Fibroblast of villous mesenchyme (primary cell): ENCODE measurements at regions not wholly inside any gene's neighbourhood (a gene's known extent, or its start where the extent isn't known, plus 50 kb on each side); places are given as distances from the start of the nearest gene placed in this dataset.

Experiments used
- DNase-seq: peaks from one replicate; pipeline ENCODE4 v3.0.0-alpha.2; 2010; ENCODE audit warnings: low read depth
- H3K4me3 ChIP-seq: 2 replicates; pipeline ENCODE4 v1.5.1; 2011; ENCODE audit warnings: low read depth, mild to moderate bottlenecking, low read length
- TF ChIP-seq, protein P1 (sequence below): IDR thresholded peaks from 2 replicates; pipeline ENCODE4 v1.5.1; 2012; ENCODE audit warnings: low read depth, mild to moderate bottlenecking, low read length; ENCODE audit not compliant: insufficient read depth

- TF ChIP-seq, protein P1, sequence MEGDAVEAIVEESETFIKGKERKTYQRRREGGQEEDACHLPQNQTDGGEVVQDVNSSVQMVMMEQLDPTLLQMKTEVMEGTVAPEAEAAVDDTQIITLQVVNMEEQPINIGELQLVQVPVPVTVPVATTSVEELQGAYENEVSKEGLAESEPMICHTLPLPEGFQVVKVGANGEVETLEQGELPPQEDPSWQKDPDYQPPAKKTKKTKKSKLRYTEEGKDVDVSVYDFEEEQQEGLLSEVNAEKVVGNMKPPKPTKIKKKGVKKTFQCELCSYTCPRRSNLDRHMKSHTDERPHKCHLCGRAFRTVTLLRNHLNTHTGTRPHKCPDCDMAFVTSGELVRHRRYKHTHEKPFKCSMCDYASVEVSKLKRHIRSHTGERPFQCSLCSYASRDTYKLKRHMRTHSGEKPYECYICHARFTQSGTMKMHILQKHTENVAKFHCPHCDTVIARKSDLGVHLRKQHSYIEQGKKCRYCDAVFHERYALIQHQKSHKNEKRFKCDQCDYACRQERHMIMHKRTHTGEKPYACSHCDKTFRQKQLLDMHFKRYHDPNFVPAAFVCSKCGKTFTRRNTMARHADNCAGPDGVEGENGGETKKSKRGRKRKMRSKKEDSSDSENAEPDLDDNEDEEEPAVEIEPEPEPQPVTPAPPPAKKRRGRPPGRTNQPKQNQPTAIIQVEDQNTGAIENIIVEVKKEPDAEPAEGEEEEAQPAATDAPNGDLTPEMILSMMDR, result no peak
- peak; percentile 47 for DNase-seq
- no peak overlapping the region for H3K4me3 ChIP-seq
These were observed 86.9 kb upstream of the SLC25A26 start for GRCh38 chr3:66133853-66134445.

DNA sequence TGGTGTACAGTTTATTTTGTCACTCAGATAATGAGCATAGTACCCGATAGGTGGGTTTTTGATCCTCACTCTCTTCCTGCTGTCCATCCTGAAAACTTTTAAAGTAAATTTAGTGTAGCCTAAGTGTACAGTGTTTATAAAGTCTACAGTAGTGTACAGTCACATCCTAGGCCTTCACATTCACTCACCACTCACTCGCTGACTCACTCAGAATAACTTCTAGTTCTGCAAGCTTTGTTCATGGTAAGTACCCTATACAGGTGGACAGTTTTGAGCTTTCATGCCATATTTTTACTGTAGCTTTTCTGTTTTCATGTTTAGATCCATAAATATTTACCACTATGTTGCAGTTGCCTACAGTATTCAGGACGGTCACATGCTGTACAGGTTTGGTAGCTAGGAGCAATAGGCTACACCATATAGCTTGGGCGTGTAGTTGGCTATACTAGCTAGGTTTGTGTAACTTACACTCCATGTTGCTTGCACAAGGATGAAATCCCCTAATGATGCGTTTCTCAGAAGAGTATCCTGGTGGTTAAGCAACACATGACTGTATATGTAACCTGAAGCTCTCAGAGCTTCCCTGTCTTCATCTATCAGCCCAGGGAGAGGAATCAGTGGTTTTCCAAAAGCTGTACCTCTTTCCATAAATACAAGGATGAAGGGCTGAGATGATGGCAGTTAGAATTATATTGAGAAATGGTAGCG, 87.6 kb upstream of the SLC25A26 start:
- TF ChIP-seq, protein P1, result no peak
- peak; percentile 33 for DNase-seq
- no peak overlapping the region for H3K4me3 ChIP-seq

DNA sequence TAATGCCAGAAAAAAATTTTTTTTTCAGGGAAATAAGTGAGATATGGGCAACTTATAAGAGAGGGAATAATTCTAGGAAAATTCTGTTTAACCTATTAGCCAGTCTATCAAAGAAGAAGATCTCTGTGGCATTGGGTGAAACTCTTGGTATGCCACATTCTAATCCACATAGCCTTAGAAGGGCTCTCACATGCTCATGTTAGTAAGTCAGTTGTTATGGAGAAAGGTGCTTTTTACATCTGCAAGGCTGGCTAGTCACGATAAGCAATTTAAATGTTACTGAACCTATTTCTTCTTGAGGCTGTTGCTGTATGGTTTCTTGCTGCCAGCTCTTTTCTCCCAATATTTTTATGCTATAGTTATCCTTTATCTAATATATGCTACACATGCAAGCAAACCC, 89.9 kb upstream of the MAGI1 start:
- H3K4me3 ChIP-seq, result no peak overlapping the region
- TF ChIP-seq, protein P1, result no peak
- DNase-seq, result no peak

GRCh38 chr3:66121318-66121717, 82.6 kb upstream of the MAGI1 start:
- TF ChIP-seq, protein P1, result no peak
- no peak overlapping the region for H3K4me3 ChIP-seq
- DNase-seq, result peak; percentile 66

GRCh38 chr3:66115858-66116654, 77.3 kb upstream of the MAGI1 start:
- TF ChIP-seq, protein P1, result no peak
- peak; percentile 87 for DNase-seq
- H3K4me3 ChIP-seq, result no peak overlapping the region

GRCh38 chr3:66113542-66113941, 74.8 kb upstream of the MAGI1 start:
- TF ChIP-seq, protein P1, result no peak
- no peak for DNase-seq

More at GRCh38 chr3:66113542-66113941, 74.8 kb upstream of the MAGI1 start:
- H3K4me3 ChIP-seq, result no peak overlapping the region
